ENCODE measurements at regions not wholly inside any gene's neighbourhood (a gene's known extent, or its start where the extent isn't known, plus 50 kb on each side); places are given as distances from the start of the nearest gene placed in this dataset.

DNA sequence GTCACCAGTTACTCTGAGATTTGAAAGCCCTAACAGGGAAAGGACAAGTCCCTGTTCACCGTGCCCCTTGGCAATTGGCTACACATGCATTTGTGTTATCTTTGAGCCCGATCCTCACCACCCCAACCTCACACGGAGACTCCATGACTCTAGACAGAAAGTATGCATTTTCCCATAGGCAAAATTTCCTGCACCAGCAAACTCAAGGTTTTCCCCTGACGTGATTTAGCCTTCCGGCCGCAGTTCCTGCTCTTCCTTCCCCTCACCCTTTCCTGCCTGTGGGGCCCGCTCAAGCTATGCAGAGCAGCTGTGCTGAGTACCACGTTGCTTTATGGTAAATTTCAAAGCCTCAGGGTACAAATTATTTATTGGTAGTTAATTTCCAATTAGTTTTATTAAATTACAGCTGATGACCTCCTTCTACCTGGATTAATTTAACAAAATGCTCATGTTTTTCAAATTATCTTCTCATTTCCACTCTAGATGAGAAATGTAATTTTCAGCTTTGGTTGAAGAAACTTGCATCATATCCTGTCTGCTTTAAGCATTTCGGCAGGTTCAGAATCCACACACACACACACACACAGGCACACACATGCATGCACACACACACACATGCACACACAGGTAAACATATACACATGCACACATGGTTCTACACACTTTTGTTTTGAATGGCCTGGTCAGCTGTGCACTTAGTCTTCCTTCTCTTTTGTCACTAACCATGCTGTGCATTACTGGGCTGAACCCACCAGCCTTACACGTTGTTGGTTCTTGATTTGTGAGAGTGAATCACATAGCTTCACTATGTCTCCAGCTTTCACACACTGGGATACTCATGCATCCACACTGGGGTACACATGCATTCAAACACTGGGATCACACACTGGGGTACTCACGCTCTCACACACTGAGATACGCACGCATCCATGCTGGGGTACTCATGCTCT is 283.1 kb upstream of the PITRM1 start:
- WGBS, 2 experiments (ENCODE audit: extremely low coverage in 2 of 2, insufficient read length in 1 of 2) = 78% methylated on average over 5 of the region's 13 CpGs; no CpG with 5 or more reads in 1 of the 2 experiments
- dilution Hi-C loops (cut with HindIII; ENCODE audit: low sequenced_read_pairs, unreplicated experiment) (no loop called here), intact Hi-C loops (cut with micrococcal nuclease) (no loop called here), in situ Hi-C loops (cut with MboI; ENCODE audit: low sequenced_read_pairs) (no loop called here)
- no peak overlapping the region for H3K56ac ChIP-seq (ENCODE audit: extremely low read depth, insufficient read depth, low read length)
- peak overlapping the region; percentile 73 for H4K5ac ChIP-seq (ENCODE audit: low read depth, low read length)
- no peak overlapping the region for H3K9ac ChIP-seq (ENCODE audit: low read depth, low read length)
- peak overlapping the region; percentile 80 for H2BK120ac ChIP-seq (ENCODE audit: low read depth, low read length)
- BruUV-seq (replicated peaks) = no TSS peak
- H3K27ac ChIP-seq (ENCODE audit: insufficient read depth, low read length) = peak overlapping the region; percentile 24; the same call in 1 of the 2 replicates
- ChIA-PET CTCF (no interaction called here), POLR2A (ENCODE audit: unreplicated experiment) (no interaction called here)
- H4K20me1 ChIP-seq (ENCODE audit: insufficient read depth, low read length) = no peaks in the 10 kb centered on the region
- peak overlapping the region; percentile 89 for H2AK5ac ChIP-seq (ENCODE audit: low read depth, low read length)
- no peak overlapping the region for H3K4me3 ChIP-seq (ENCODE audit: insufficient read depth, low read depth, low read length)
- ATAC-seq (ENCODE audit: low read depth) (no peak), DNase-seq (peak; percentile 19)
- H3K9me1 ChIP-seq (ENCODE audit: insufficient read depth, low read length) = peaks cover 15% of the 10 kb centered on the region
- H3K4me1 ChIP-seq (ENCODE audit: control insufficient read depth, insufficient read depth, low read length) = peaks cover 13% of the 10 kb centered on the region
- H3K27me3 ChIP-seq (ENCODE audit: control insufficient read depth, insufficient read depth, low read length) = no peaks in the 10 kb centered on the region
- TF ChIP-seq RAD21 (IDR thresholded peaks at IDR 0.05; ENCODE audit: low read length) = no peak
- H3K14ac ChIP-seq (replicated peaks; ENCODE audit: low read depth, low read length) = peak overlapping the region; percentile 72
- H4K8ac ChIP-seq (ENCODE audit: low read depth in 2 of 2, low read length in 2 of 2) = peak overlapping the region in 1 of 2 experiments; percentile 68; a peak in 2 of 4 replicates
- H2AK9ac ChIP-seq (replicated peaks; ENCODE audit: low read depth, low read length, poor library complexity) = peak overlapping the region; percentile 33
- no peak overlapping the region for H3K4me2 ChIP-seq (ENCODE audit: low read depth, low read length)
- peak overlapping the region; percentile 76; the same call in 2 of the 3 replicates for H2BK15ac ChIP-seq (ENCODE audit: low read depth, low read length)
- no peaks in the 10 kb centered on the region for H3K79me1 ChIP-seq (ENCODE audit: low read depth in 1 of 2, low read length in 2 of 2)
- peak overlapping the region; percentile 73 for H4K91ac ChIP-seq (ENCODE audit: insufficient read depth, low read depth, low read length)
- peak overlapping the region; percentile 54 for H3K18ac ChIP-seq (ENCODE audit: low read depth, low read length)
- peak overlapping the region; percentile 60 for H3K23ac ChIP-seq (ENCODE audit: low read depth, low read length)
- peaks cover 2% of the 10 kb centered on the region; the same call in 1 of the 2 replicates for H3K9me3 ChIP-seq (ENCODE audit: control insufficient read depth, insufficient read depth, low read length)
- H2BK5ac ChIP-seq (ENCODE audit: low read depth, low read length, poor library complexity, severe bottlenecking) = peak overlapping the region; percentile 62
- H3K36me3 ChIP-seq (ENCODE audit: control insufficient read depth, insufficient read depth, low read length) = no peaks in the 10 kb centered on the region
- peak overlapping the region; percentile 81 for H2BK20ac ChIP-seq (ENCODE audit: low read depth, low read length)
- H2AFZ ChIP-seq (replicated peaks; ENCODE audit: low read length, poor library complexity) = peak overlapping the region; percentile 45
- peak overlapping the region; percentile 77 for H3K4ac ChIP-seq (ENCODE audit: low read depth, low read length)
